A204.1 (cell line): ENCODE measurements at regions not wholly inside any gene's neighbourhood (a gene's known extent, or its start where the extent isn't known, plus 50 kb on each side); places are given as distances from the start of the nearest gene placed in this dataset.
"Not testable (repeated sequence)": the region's sequence is repeated elsewhere in the genome, so short reads cannot be mapped to it uniquely, and the experiment has no call there.

Experiments
- FAIRE-seq: peaks from 2 replicates; lab custom pipeline; 2012; peaks lifted over from hg19 to GRCh38; lab: Jason Lieb, UNC

GRCh38 chr17:33847900-33848299 lies 407.2 kb upstream of the CCL2 start:
- FAIRE-seq, result no peak

GRCh38 chr17:33848433-33848832 lies 406.7 kb upstream of the CCL2 start:
- FAIRE-seq, result no peak

- FAIRE-seq, result no peak
Observed at GRCh38 chr17:33854596-33854995, 400.5 kb upstream of the CCL2 start.

DNA sequence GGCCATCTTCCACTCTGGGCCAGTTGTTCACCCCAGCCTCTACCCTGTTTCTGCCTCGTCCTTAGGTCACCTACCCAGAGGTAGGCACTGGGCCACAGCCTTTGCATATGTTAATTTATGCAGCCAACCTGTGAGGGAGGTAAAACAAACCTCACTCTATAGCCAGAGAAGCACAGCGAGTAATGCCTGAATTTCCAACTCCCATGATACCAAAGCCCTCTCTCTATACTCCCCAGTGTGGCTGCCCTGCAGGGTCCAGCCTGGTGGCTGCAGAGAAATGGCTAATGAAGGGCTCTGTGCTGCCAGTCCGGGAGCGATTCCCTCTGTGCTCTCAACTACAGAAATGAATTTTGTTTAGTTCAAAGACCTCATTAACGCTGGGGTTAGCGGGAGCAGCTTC lies 397.0 kb upstream of the CCL2 start:
- no peak for FAIRE-seq

GRCh38 chr17:33858682-33859081 lies 396.4 kb upstream of the CCL2 start:
- no peak for FAIRE-seq

- FAIRE-seq, result no peak
Observed at GRCh38 chr17:33862772-33863602, 392.1 kb upstream of the CCL2 start.

DNA sequence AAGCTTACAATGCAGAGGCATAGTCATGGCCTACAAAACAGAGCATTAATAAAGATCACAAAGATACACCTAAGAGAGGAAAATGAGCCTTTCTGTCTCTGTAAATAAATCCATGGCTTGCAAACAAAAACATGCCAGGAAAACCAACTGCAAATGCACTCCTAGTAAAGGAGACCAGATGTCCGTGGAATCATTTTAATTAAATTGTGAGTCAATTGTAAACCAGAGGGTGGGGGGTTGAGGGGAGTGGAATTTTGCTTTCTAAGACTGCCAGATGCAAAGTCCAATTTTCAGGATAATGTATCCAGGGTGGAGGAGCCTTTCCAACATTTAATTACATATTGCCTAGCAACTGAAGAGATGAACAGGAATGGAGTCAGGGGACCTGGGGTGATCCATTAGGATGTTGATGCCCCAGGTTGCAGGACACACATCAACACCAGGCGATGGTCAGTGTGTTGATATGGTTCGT lies 390.3 kb upstream of the CCL2 start:
- FAIRE-seq, result no peak

GRCh38 chr17:33868899-33869298 lies 386.2 kb upstream of the CCL2 start:
- no peak for FAIRE-seq

GRCh38 chr17:33870936-33871335 lies 384.1 kb upstream of the CCL2 start:
- FAIRE-seq, result no peak

GRCh38 chr17:33871720-33872540 lies 383.2 kb upstream of the CCL2 start:
- no peak for FAIRE-seq

DNA sequence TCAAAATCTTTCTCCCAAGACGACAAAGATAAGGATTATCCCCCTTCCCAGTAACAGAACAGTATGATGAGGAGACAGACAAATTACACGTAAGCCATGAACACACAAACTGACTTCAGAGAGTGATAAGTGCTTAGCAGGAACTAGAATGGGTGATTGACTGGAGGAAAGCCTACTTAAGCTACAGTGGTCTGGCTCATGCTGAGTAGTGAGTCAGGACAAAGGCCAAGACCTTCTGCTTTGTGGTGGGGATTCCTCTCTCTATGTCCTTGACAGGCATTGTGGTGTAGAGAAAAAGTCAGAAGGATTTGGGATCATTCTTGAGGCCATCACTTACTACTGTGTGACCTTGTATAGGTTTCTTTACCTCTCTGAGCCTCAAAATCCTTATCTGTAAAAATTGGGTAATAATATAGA lies 381.9 kb upstream of the CCL2 start:
- FAIRE-seq, result no peak

GRCh38 chr17:33874617-33875060 lies 380.4 kb upstream of the CCL2 start:
- no peak for FAIRE-seq

GRCh38 chr17:33875973-33876372 lies 379.1 kb upstream of the CCL2 start:
- no peak for FAIRE-seq

- FAIRE-seq, result not testable (repeated sequence)
Observed at GRCh38 chr17:33882273-33882672, 372.8 kb upstream of the CCL2 start.

- not testable (repeated sequence) for FAIRE-seq
Observed at GRCh38 chr17:33882677-33883076, 372.4 kb upstream of the CCL2 start.

GRCh38 chr17:33888455-33888854 lies 366.6 kb upstream of the CCL2 start:
- no peak for FAIRE-seq

DNA sequence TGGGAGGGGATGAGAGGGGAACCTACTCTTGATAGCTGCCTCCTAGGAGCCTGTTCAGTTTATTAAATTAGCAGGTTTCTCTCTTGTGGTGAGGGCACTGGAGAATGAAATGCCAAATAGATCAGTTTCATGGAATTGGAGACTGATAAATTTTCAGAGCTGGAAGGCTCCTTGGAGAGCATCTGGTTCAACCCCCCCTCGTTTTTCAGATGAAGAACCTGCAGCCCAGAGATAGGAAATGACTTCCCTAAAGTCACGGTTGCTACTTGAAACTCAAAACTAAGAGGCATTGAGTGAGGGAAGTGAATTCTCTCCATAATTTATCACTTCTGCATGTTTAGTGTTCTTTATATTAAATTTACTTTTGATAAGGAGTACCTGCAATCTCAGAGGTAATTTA lies 366.0 kb upstream of the CCL2 start:
- no peak for FAIRE-seq

GRCh38 chr17:33889766-33890165 lies 365.3 kb upstream of the CCL2 start:
- FAIRE-seq, result no peak

GRCh38 chr17:33892717-33893591 lies 362.1 kb upstream of the CCL2 start:
- no peak for FAIRE-seq

DNA sequence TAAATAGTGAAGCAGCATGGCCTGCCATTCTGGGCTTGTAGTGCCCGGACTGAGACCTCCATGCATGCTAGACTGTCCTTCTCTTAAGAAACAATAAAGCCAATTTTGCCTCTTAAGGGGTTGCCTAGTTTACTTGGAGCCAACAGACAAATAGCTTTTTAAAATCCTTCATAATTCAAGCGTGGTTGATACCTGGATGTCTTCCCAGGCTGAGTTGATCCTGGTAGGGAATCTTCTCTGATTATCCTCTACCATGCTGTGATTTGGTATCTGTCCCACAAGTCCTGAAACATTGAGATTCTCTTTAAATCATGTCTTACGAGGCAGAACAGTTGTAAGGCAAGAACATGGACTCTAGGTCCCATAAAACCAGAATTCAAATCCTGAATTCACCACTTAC lies 359.6 kb upstream of the CCL2 start:
- no peak for FAIRE-seq

- FAIRE-seq, result no peak
Observed at GRCh38 chr17:33896263-33896662, 358.8 kb upstream of the CCL2 start.

GRCh38 chr17:33901085-33901484 lies 354.0 kb upstream of the CCL2 start:
- FAIRE-seq, result no peak
